ENCODE measurements at regions not wholly inside any gene's neighbourhood (a gene's known extent, or its start where the extent isn't known, plus 50 kb on each side); places are given as distances from the start of the nearest gene placed in this dataset.

DNA sequence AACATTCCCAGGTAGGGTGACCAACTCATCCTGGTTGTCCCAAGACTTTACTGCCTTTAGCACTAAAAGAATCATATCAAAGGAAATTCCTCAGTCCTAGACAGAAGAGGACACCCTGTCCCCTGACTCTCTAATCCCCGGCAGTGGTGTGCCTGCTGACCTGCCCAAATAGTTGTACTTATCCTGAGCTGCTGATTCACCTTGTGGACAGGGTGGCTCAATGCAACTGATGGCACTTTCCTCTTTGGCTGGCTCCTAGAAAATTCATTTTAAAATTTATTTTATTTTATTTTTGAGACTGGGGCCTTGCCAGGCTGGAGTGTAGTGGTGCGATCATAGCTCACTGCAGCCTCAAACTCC is 111.7 kb downstream of the JCAD start:
- TF ChIP-seq POLR2A (IDR thresholded peaks at IDR 0.05), result no peak
- TF ChIP-seq, protein P1, sequence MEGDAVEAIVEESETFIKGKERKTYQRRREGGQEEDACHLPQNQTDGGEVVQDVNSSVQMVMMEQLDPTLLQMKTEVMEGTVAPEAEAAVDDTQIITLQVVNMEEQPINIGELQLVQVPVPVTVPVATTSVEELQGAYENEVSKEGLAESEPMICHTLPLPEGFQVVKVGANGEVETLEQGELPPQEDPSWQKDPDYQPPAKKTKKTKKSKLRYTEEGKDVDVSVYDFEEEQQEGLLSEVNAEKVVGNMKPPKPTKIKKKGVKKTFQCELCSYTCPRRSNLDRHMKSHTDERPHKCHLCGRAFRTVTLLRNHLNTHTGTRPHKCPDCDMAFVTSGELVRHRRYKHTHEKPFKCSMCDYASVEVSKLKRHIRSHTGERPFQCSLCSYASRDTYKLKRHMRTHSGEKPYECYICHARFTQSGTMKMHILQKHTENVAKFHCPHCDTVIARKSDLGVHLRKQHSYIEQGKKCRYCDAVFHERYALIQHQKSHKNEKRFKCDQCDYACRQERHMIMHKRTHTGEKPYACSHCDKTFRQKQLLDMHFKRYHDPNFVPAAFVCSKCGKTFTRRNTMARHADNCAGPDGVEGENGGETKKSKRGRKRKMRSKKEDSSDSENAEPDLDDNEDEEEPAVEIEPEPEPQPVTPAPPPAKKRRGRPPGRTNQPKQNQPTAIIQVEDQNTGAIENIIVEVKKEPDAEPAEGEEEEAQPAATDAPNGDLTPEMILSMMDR (IDR thresholded peaks at IDR 0.05), result no peak

Measured in lower leg skin (tissue), 3 donors.